ENCODE measurements at regions not wholly inside any gene's neighbourhood (a gene's known extent, or its start where the extent isn't known, plus 50 kb on each side); places are given as distances from the start of the nearest gene placed in this dataset.

- H3K4me3 ChIP-seq (ENCODE audit: low read length): no peak overlapping the region
- no peak overlapping the region for H3K27ac ChIP-seq (ENCODE audit: low read length)
- H3K4me1 ChIP-seq (ENCODE audit: control insufficient read depth, insufficient read depth, low read length): peaks cover 5% of the 10 kb centered on the region
- no peak for DNase-seq (ENCODE audit: low read depth, low spot score)
- H3K27me3 ChIP-seq (ENCODE audit: control insufficient read depth, insufficient read depth, low read length): no peaks in the 10 kb centered on the region
- no peaks in the 10 kb centered on the region for H3K9me3 ChIP-seq (ENCODE audit: control insufficient read depth, insufficient read depth, low read length)
- H3K36me3 ChIP-seq (ENCODE audit: control insufficient read depth, insufficient read depth, low read length): no peaks in the 10 kb centered on the region
- no CpG with 5 or more reads among the region's 3 CpGs for WGBS (ENCODE audit: insufficient coverage, insufficient read length)
These were observed 93.1 kb upstream of the B3GAT1 start for GRCh38 chr11:134505125-134505524.

GRCh38 chr11:134504146-134504905, 92.3 kb upstream of the B3GAT1 start:
- H3K27ac ChIP-seq (ENCODE audit: low read length): no peak overlapping the region
- H3K36me3 ChIP-seq (ENCODE audit: control insufficient read depth, insufficient read depth, low read length): no peaks in the 10 kb centered on the region
- H3K9me3 ChIP-seq (ENCODE audit: control insufficient read depth, insufficient read depth, low read length): no peaks in the 10 kb centered on the region
- peaks cover 5% of the 10 kb centered on the region for H3K4me1 ChIP-seq (ENCODE audit: control insufficient read depth, insufficient read depth, low read length)
- DNase-seq (ENCODE audit: low read depth, low spot score): no peak
- H3K4me3 ChIP-seq (ENCODE audit: low read length): no peak overlapping the region
- WGBS (ENCODE audit: insufficient coverage, insufficient read length): no CpG with 5 or more reads among the region's 16 CpGs
- H3K27me3 ChIP-seq (ENCODE audit: control insufficient read depth, insufficient read depth, low read length): no peaks in the 10 kb centered on the region

- no peaks in the 10 kb centered on the region for H3K9me3 ChIP-seq (ENCODE audit: control insufficient read depth, insufficient read depth, low read length)
- 100% methylated on average over 1 of the region's 16 CpGs for WGBS (ENCODE audit: insufficient coverage, insufficient read length)
These were observed 91.6 kb upstream of the B3GAT1 start for GRCh38 chr11:134503596-134503995.

GRCh38 chr11:134503100-134503499, 91.1 kb upstream of the B3GAT1 start:
- Histone ChIP-seq H3K9me3 (ENCODE audit: control insufficient read depth, insufficient read depth, low read length) (no peaks in the 10 kb centered on the region), H3K27ac (ENCODE audit: low read length) (no peak overlapping the region), H3K36me3 (ENCODE audit: control insufficient read depth, insufficient read depth, low read length) (no peaks in the 10 kb centered on the region), H3K4me1 (ENCODE audit: control insufficient read depth, insufficient read depth, low read length) (peaks cover 5% of the 10 kb centered on the region), H3K27me3 (ENCODE audit: control insufficient read depth, insufficient read depth, low read length) (no peaks in the 10 kb centered on the region), H3K4me3 (ENCODE audit: low read length) (no peak overlapping the region)
- no CpG with 5 or more reads among the region's 21 CpGs for WGBS (ENCODE audit: insufficient coverage, insufficient read length)
- DNase-seq (ENCODE audit: low read depth, low spot score): no peak

More at GRCh38 chr11:134503596-134503995, 91.6 kb upstream of the B3GAT1 start:
- peaks cover 5% of the 10 kb centered on the region for H3K4me1 ChIP-seq (ENCODE audit: control insufficient read depth, insufficient read depth, low read length)
- DNase-seq (ENCODE audit: low read depth, low spot score): no peak
- no peaks in the 10 kb centered on the region for H3K27me3 ChIP-seq (ENCODE audit: control insufficient read depth, insufficient read depth, low read length)
- no peak overlapping the region for H3K27ac ChIP-seq (ENCODE audit: low read length)
- no peak overlapping the region for H3K4me3 ChIP-seq (ENCODE audit: low read length)
- no peaks in the 10 kb centered on the region for H3K36me3 ChIP-seq (ENCODE audit: control insufficient read depth, insufficient read depth, low read length)

GRCh38 chr11:134502153-134502550, 90.1 kb upstream of the B3GAT1 start:
- Histone ChIP-seq H3K9me3 (ENCODE audit: control insufficient read depth, insufficient read depth, low read length) (no peaks in the 10 kb centered on the region), H3K36me3 (ENCODE audit: control insufficient read depth, insufficient read depth, low read length) (no peaks in the 10 kb centered on the region), H3K4me1 (ENCODE audit: control insufficient read depth, insufficient read depth, low read length) (peaks cover 6% of the 10 kb centered on the region), H3K27ac (ENCODE audit: low read length) (no peak overlapping the region), H3K27me3 (ENCODE audit: control insufficient read depth, insufficient read depth, low read length) (no peaks in the 10 kb centered on the region), H3K4me3 (ENCODE audit: low read length) (no peak overlapping the region)
- WGBS (ENCODE audit: insufficient coverage, insufficient read length): no CpG with 5 or more reads among the region's 5 CpGs
- DNase-seq (ENCODE audit: low read depth, low spot score): no peak

GRCh38 chr11:134501406-134502152, 89.5 kb upstream of the B3GAT1 start:
- no peak for DNase-seq (ENCODE audit: low read depth, low spot score)
- Histone ChIP-seq H3K36me3 (ENCODE audit: control insufficient read depth, insufficient read depth, low read length) (no peaks in the 10 kb centered on the region), H3K27ac (ENCODE audit: low read length) (no peak overlapping the region), H3K27me3 (ENCODE audit: control insufficient read depth, insufficient read depth, low read length) (no peaks in the 10 kb centered on the region), H3K9me3 (ENCODE audit: control insufficient read depth, insufficient read depth, low read length) (no peaks in the 10 kb centered on the region), H3K4me1 (ENCODE audit: control insufficient read depth, insufficient read depth, low read length) (peaks cover 6% of the 10 kb centered on the region), H3K4me3 (ENCODE audit: low read length) (no peak overlapping the region)
- no CpG with 5 or more reads among the region's 16 CpGs for WGBS (ENCODE audit: insufficient coverage, insufficient read length)

- DNase-seq (ENCODE audit: low read depth, low spot score): no peak
- Histone ChIP-seq H3K36me3 (ENCODE audit: control insufficient read depth, insufficient read depth, low read length) (no peaks in the 10 kb centered on the region), H3K27ac (ENCODE audit: low read length) (no peak overlapping the region), H3K4me1 (ENCODE audit: control insufficient read depth, insufficient read depth, low read length) (peaks cover 6% of the 10 kb centered on the region), H3K27me3 (ENCODE audit: control insufficient read depth, insufficient read depth, low read length) (no peaks in the 10 kb centered on the region), H3K4me3 (ENCODE audit: low read length) (no peak overlapping the region), H3K9me3 (ENCODE audit: control insufficient read depth, insufficient read depth, low read length) (no peaks in the 10 kb centered on the region)
- no CpG with 5 or more reads among the region's 8 CpGs for WGBS (ENCODE audit: insufficient coverage, insufficient read length)
These were observed 88.6 kb upstream of the B3GAT1 start for GRCh38 chr11:134500621-134501020.

- Histone ChIP-seq H3K27me3 (ENCODE audit: control insufficient read depth, insufficient read depth, low read length) (no peaks in the 10 kb centered on the region), H3K27ac (ENCODE audit: low read length) (no peak overlapping the region), H3K9me3 (ENCODE audit: control insufficient read depth, insufficient read depth, low read length) (no peaks in the 10 kb centered on the region), H3K4me3 (ENCODE audit: low read length) (no peak overlapping the region), H3K4me1 (ENCODE audit: control insufficient read depth, insufficient read depth, low read length) (peaks cover 6% of the 10 kb centered on the region), H3K36me3 (ENCODE audit: control insufficient read depth, insufficient read depth, low read length) (no peaks in the 10 kb centered on the region)
- no peak for DNase-seq (ENCODE audit: low read depth, low spot score)
- no CpG with 5 or more reads among the region's 8 CpGs for WGBS (ENCODE audit: insufficient coverage, insufficient read length)
These were observed 87.9 kb upstream of the B3GAT1 start for GRCh38 chr11:134499990-134500389.

- H3K4me3 ChIP-seq (ENCODE audit: low read length): no peak overlapping the region
- H3K4me1 ChIP-seq (ENCODE audit: control insufficient read depth, insufficient read depth, low read length): peaks cover 6% of the 10 kb centered on the region
- H3K27ac ChIP-seq (ENCODE audit: low read length): no peak overlapping the region
- no CpG with 5 or more reads among the region's 19 CpGs for WGBS (ENCODE audit: insufficient coverage, insufficient read length)
- no peaks in the 10 kb centered on the region for H3K36me3 ChIP-seq (ENCODE audit: control insufficient read depth, insufficient read depth, low read length)
- H3K9me3 ChIP-seq (ENCODE audit: control insufficient read depth, insufficient read depth, low read length): no peaks in the 10 kb centered on the region
- H3K27me3 ChIP-seq (ENCODE audit: control insufficient read depth, insufficient read depth, low read length): no peaks in the 10 kb centered on the region
- no peak for DNase-seq (ENCODE audit: low read depth, low spot score)
These were observed 86.5 kb upstream of the B3GAT1 start for GRCh38 chr11:134498326-134499139.

GRCh38 chr11:134497586-134497985, 85.5 kb upstream of the B3GAT1 start:
- Histone ChIP-seq H3K27me3 (ENCODE audit: control insufficient read depth, insufficient read depth, low read length) (no peaks in the 10 kb centered on the region), H3K4me3 (ENCODE audit: low read length) (no peak overlapping the region), H3K36me3 (ENCODE audit: control insufficient read depth, insufficient read depth, low read length) (no peaks in the 10 kb centered on the region), H3K4me1 (ENCODE audit: control insufficient read depth, insufficient read depth, low read length) (peaks cover 3% of the 10 kb centered on the region; the same call in 1 of the 2 replicates), H3K9me3 (ENCODE audit: control insufficient read depth, insufficient read depth, low read length) (no peaks in the 10 kb centered on the region), H3K27ac (ENCODE audit: low read length) (no peak overlapping the region)
- DNase-seq (ENCODE audit: low read depth, low spot score): no peak
- no CpG with 5 or more reads among the region's 5 CpGs for WGBS (ENCODE audit: insufficient coverage, insufficient read length)

Data from iPS DF 6.9 (cell line).